SK-N-DZ (cell line): ENCODE measurements at regions not wholly inside any gene's neighbourhood (a gene's known extent, or its start where the extent isn't known, plus 50 kb on each side); places are given as distances from the start of the nearest gene placed in this dataset.
"Not testable (repeated sequence)": the region's sequence is repeated elsewhere in the genome, so short reads cannot be mapped to it uniquely, and the experiment has no call there.

Experiments
- DNase-seq: peaks from one replicate; pipeline ENCODE4 v3.0.0-alpha.2; 2015; ENCODE audit warnings: low spot score

GRCh38 chr1:240722788-240723187 lies 110.8 kb upstream of the GREM2 start:
- no peak for DNase-seq

GRCh38 chr1:240720976-240721375 lies 109.0 kb upstream of the GREM2 start:
- DNase-seq, result no peak

- DNase-seq, result peak; percentile 80
These were observed 108.2 kb upstream of the GREM2 start for GRCh38 chr1:240719953-240720700.

- not testable (repeated sequence) for DNase-seq
These were observed 104.6 kb upstream of the GREM2 start for GRCh38 chr1:240716538-240716937.

- DNase-seq, result no peak
These were observed 102.8 kb upstream of the GREM2 start for GRCh38 chr1:240714568-240715292.

GRCh38 chr1:240712014-240712731 lies 100.2 kb upstream of the GREM2 start:
- DNase-seq, result no peak

- no peak for DNase-seq
These were observed 99.1 kb upstream of the GREM2 start for GRCh38 chr1:240711020-240711419.

- DNase-seq, result no peak
These were observed 97.7 kb upstream of the GREM2 start for GRCh38 chr1:240709676-240710075.

- no peak for DNase-seq
These were observed 94.4 kb upstream of the GREM2 start for GRCh38 chr1:240706150-240706935.

- no peak for DNase-seq
These were observed 93.6 kb upstream of the GREM2 start for GRCh38 chr1:240705579-240705978.

- DNase-seq, result no peak
These were observed 89.5 kb upstream of the GREM2 start for GRCh38 chr1:240701412-240701811.

GRCh38 chr1:240695416-240695815 lies 83.5 kb upstream of the GREM2 start:
- no peak for DNase-seq

- no peak for DNase-seq
These were observed 81.9 kb upstream of the GREM2 start for GRCh38 chr1:240693844-240694243.

GRCh38 chr1:240693036-240693435 lies 81.1 kb upstream of the GREM2 start:
- peak; percentile 59 for DNase-seq

GRCh38 chr1:240691909-240692705 lies 80.2 kb upstream of the GREM2 start:
- DNase-seq, result peak; percentile 77

GRCh38 chr1:240691501-240691900 lies 79.5 kb upstream of the GREM2 start:
- peak; percentile 19 for DNase-seq

GRCh38 chr1:240687820-240688219 lies 75.9 kb upstream of the GREM2 start:
- DNase-seq, result no peak

- no peak for DNase-seq
These were observed 71.6 kb upstream of the GREM2 start for GRCh38 chr1:240683576-240683975.

- no peak for DNase-seq
These were observed 70.9 kb upstream of the GREM2 start for GRCh38 chr1:240682859-240683242.

GRCh38 chr1:240682166-240682858 lies 70.4 kb upstream of the GREM2 start:
- DNase-seq, result no peak
